Esophagus muscularis mucosa (tissue), 4 donors: ENCODE measurements at regions not wholly inside any gene's neighbourhood (a gene's known extent, or its start where the extent isn't known, plus 50 kb on each side); places are given as distances from the start of the nearest gene placed in this dataset.

Source experiments
- DNase-seq: peaks from one replicate; pipeline ENCODE4 v3.0.0-alpha.2; 2017; ENCODE audit errors: extremely low spot score
- H3K27ac ChIP-seq, 4 donors: fragments of 200-600 bp; sonication (generic); replicated peaks in 1 of 4; 1 replicate in 3 of 4; 2 replicates in 1 of 4; pipeline ENCODE4 v1.5.1; 2016 to 2019; ENCODE audit warnings: mild to moderate bottlenecking in 1 of 4
- H3K27me3 ChIP-seq, 4 donors: fragments of 200-600 bp; sonication (generic); one replicate each; pipeline versions ENCODE4 v1.5.1 to v1.6.0; 2016 to 2019
- H3K36me3 ChIP-seq, 4 donors: fragments of 200-600 bp; sonication (generic); one replicate each; pipeline ENCODE4 v1.5.1; 2016 to 2019
- H3K4me1 ChIP-seq, 4 donors: fragments of 200-600 bp; sonication (generic); one replicate each; pipeline ENCODE4 v1.5.1; 2016 to 2019
- H3K4me3 ChIP-seq, 4 donors: fragments of 200-600 bp; sonication (generic); 1 replicate in 2 of 4; 2 replicates in 2 of 4; pipeline ENCODE4 v1.5.1; 2016 to 2019; ENCODE audit warnings: mild to moderate bottlenecking in 4 of 4, moderate library complexity in 1 of 4
- H3K9me3 ChIP-seq, 4 donors: fragments of 200-600 bp; sonication (generic); 1 replicate in 3 of 4; 2 replicates in 1 of 4; pipeline ENCODE4 v1.5.1; 2016 to 2019
- EP300 ChIP-seq: sonication (generic); formaldehyde crosslinking; IDR thresholded peaks from one replicate; pipeline ENCODE4 v1.6.1; 2017; ENCODE audit warnings: antibody characterized with exemption
- POLR2A ChIP-seq: fragments of 450-650 bp; IDR thresholded peaks from one replicate; pipeline ENCODE4 v1.6.1; 2017; ENCODE audit warnings: antibody characterized with exemption, moderate library complexity, mild to moderate bottlenecking, low read depth
- POLR2AphosphoS5 ChIP-seq, 2 donors: sonication (generic); formaldehyde crosslinking; IDR thresholded peaks; one replicate each; pipeline ENCODE4 v1.6.1; 2017; ENCODE audit warnings: antibody characterized with exemption in 2 of 2
- WGBS: methylation state at CpG from one replicate; pipeline ENCODE4 v1.1.5; 2018; 5-methylcytosine and 5-hydroxymethylcytosine counted together
- intact Hi-C: fragments of 100-400 bp; cut with DNase I; formaldehyde crosslinking; loops from one replicate; pipeline ENCODE4 v1.15.1; 2023
- TF ChIP-seq, protein P1 (sequence below), 3 experiments: fragments of 200-600 bp in 2 of 3; fragments of 450-650 bp in 1 of 3; sonication (generic) in 2 of 3; IDR thresholded peaks; one replicate each; pipeline ENCODE4 v1.5.1; 2017 to 2019; ENCODE audit warnings: antibody characterized with exemption in 3 of 3, mild to moderate bottlenecking in 2 of 3, moderate library complexity in 1 of 3

GRCh38 chr7:119685906-119686305 lies 587.1 kb upstream of the KCND2 start:
- Histone ChIP-seq H3K36me3 (no peaks in the 10 kb centered on the region), H3K4me3 (no peak overlapping the region), H3K4me1 (no peaks in the 10 kb centered on the region), H3K27ac (no peak overlapping the region), H3K27me3 (no peaks in the 10 kb centered on the region), H3K9me3 (no peaks in the 10 kb centered on the region)
- TF ChIP-seq POLR2AphosphoS5 (IDR thresholded peaks at IDR 0.05) (no peak), POLR2A (no peak), EP300 (no peak)
- TF ChIP-seq, protein P1, sequence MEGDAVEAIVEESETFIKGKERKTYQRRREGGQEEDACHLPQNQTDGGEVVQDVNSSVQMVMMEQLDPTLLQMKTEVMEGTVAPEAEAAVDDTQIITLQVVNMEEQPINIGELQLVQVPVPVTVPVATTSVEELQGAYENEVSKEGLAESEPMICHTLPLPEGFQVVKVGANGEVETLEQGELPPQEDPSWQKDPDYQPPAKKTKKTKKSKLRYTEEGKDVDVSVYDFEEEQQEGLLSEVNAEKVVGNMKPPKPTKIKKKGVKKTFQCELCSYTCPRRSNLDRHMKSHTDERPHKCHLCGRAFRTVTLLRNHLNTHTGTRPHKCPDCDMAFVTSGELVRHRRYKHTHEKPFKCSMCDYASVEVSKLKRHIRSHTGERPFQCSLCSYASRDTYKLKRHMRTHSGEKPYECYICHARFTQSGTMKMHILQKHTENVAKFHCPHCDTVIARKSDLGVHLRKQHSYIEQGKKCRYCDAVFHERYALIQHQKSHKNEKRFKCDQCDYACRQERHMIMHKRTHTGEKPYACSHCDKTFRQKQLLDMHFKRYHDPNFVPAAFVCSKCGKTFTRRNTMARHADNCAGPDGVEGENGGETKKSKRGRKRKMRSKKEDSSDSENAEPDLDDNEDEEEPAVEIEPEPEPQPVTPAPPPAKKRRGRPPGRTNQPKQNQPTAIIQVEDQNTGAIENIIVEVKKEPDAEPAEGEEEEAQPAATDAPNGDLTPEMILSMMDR (IDR thresholded peaks at IDR 0.05), result no peak
- 72% methylated on average over 2 of the region's 2 CpGs for WGBS
- DNase-seq, result no peak
- intact Hi-C loops, result no loop called here

GRCh38 chr7:119688831-119689230 lies 584.1 kb upstream of the KCND2 start:
- DNase-seq, result no peak
- H3K9me3 ChIP-seq, result no peaks in the 10 kb centered on the region
- no peak overlapping the region for H3K27ac ChIP-seq
- TF ChIP-seq POLR2A, result no peak
- TF ChIP-seq EP300, result no peak
- no peak for TF ChIP-seq POLR2AphosphoS5 (IDR thresholded peaks at IDR 0.05)
- TF ChIP-seq, protein P1 (IDR thresholded peaks at IDR 0.05), result no peak
- WGBS, result 67% methylated on average over 2 of the region's 2 CpGs
- no peak overlapping the region for H3K4me3 ChIP-seq
- no peaks in the 10 kb centered on the region for H3K36me3 ChIP-seq
- intact Hi-C loops, result no loop called here
- H3K27me3 ChIP-seq, result no peaks in the 10 kb centered on the region
- no peaks in the 10 kb centered on the region for H3K4me1 ChIP-seq

DNA sequence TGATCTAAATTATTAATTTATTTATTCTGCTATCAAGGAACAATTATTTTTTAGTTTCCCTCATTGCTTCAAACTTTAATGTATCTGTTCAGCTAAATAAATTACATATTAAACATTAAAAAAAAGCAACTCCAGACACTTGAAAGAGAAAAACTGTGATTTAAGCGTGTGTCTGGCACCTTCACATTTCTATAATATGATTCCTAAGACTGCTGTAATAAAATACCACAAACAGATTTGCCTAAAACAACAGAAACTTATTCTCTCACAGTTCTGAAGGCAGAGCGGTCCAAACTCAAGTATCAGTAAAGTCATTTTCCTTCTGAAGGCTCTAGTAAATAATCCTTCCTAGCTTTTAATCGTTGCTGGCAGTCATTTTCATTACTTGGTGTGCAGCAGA lies 580.4 kb upstream of the KCND2 start:
- intact Hi-C loops, result no loop called here
- Histone ChIP-seq H3K36me3 (no peaks in the 10 kb centered on the region), H3K27me3 (no peaks in the 10 kb centered on the region), H3K4me3 (no peak overlapping the region), H3K9me3 (peaks cover 0 to 3% (median 0%) of the 10 kb centered on the region in 4 donors), H3K27ac (no peak overlapping the region), H3K4me1 (no peaks in the 10 kb centered on the region)
- TF ChIP-seq POLR2AphosphoS5 (IDR thresholded peaks at IDR 0.05), result no peak
- TF ChIP-seq POLR2A, result no peak
- TF ChIP-seq, protein P1 (IDR thresholded peaks at IDR 0.05), result no peak
- TF ChIP-seq EP300, result no peak
- 52% methylated on average over 3 of the region's 3 CpGs for WGBS
- DNase-seq, result no peak

DNA sequence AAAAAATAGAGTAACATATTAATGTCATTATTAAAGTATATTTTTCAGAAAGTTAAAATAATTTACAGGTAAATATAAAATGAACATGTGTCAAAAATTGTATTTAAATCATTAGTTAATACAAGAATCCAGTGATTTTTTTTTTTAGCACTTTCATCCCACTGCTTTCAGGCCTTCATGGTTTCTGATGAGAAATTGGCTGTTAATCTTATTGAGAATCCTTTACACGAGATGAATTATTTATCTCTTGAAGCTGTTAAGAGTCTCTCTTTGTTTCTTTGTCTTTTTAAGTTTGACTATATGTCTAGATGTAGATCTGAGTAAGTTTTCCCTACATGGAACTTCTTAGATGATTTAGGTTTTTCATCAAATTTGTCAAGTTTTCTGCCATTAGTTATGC lies 578.5 kb upstream of the KCND2 start:
- Histone ChIP-seq H3K4me1 (no peaks in the 10 kb centered on the region), H3K36me3 (no peaks in the 10 kb centered on the region), H3K27me3 (no peaks in the 10 kb centered on the region), H3K27ac (no peak overlapping the region), H3K9me3 (peaks cover 0 to 3% (median 0%) of the 10 kb centered on the region in 4 donors), H3K4me3 (no peak overlapping the region)
- intact Hi-C loops, result no loop called here
- WGBS, result 47% methylated on average over 1 of the region's 1 CpG
- DNase-seq, result no peak
- TF ChIP-seq EP300 (no peak), POLR2A (no peak), POLR2AphosphoS5 (IDR thresholded peaks at IDR 0.05) (no peak)
- TF ChIP-seq, protein P1 (IDR thresholded peaks at IDR 0.05), result no peak

DNA sequence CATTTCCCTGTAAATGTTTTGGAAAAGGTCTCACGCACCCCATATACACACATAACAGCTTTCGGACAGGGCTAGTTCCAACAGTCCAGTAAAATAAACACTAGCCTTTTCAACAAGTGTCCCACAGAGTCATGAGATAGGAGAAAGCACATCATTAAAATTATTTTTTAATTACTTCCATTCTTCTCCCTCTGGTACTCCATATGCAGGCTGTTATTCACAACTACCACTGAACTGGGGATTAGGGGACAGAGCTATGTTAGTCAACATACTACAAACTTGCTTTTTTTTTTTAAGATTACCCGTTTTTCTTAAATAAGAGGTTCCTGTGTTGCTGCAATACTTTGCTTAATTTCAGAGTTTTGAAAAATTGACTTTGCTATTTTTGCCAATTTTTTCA lies 576.6 kb upstream of the KCND2 start:
- intact Hi-C loops, result no loop called here
- Histone ChIP-seq H3K4me3 (no peak overlapping the region), H3K9me3 (peaks cover 0 to 3% (median 0%) of the 10 kb centered on the region in 4 donors), H3K4me1 (no peaks in the 10 kb centered on the region), H3K36me3 (no peaks in the 10 kb centered on the region), H3K27ac (no peak overlapping the region), H3K27me3 (no peaks in the 10 kb centered on the region)
- no peak for DNase-seq
- 43% methylated on average over 3 of the region's 3 CpGs for WGBS
- TF ChIP-seq, protein P1 (IDR thresholded peaks at IDR 0.05), result no peak
- TF ChIP-seq EP300, result no peak
- TF ChIP-seq POLR2A, result no peak
- no peak for TF ChIP-seq POLR2AphosphoS5 (IDR thresholded peaks at IDR 0.05)
